ENCODE measurements at regions not wholly inside any gene's neighbourhood (a gene's known extent, or its start where the extent isn't known, plus 50 kb on each side); places are given as distances from the start of the nearest gene placed in this dataset.

DNA sequence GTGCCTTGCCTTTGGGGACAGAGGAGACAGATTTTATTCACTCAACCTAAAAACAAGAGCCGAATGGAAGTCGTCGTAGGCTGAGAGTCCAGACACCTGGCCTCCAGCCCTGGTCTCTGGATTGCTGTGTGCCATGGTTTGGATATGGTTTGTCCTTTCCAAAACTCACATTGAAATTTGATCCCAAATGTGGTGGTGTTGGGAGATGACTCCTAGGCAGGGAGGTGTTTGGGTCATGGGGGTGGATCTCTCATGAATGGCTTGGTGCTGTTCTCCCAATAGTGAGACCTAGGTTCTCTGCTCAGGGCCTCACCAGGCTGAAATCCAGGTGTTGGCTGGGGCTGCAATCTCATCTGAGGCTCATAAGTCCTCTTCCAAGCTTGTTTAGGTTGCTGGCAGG is 75.5 kb downstream of the FOXD2 start:
- DNase-seq (ENCODE audit: low spot score): no peak
- in situ Hi-C loops (cut with MboI; ENCODE audit: low pct_unique_long_range_greater_than_20kb, low sequenced_read_pairs, unreplicated experiment): no loop called here
- TF ChIP-seq, protein P1, sequence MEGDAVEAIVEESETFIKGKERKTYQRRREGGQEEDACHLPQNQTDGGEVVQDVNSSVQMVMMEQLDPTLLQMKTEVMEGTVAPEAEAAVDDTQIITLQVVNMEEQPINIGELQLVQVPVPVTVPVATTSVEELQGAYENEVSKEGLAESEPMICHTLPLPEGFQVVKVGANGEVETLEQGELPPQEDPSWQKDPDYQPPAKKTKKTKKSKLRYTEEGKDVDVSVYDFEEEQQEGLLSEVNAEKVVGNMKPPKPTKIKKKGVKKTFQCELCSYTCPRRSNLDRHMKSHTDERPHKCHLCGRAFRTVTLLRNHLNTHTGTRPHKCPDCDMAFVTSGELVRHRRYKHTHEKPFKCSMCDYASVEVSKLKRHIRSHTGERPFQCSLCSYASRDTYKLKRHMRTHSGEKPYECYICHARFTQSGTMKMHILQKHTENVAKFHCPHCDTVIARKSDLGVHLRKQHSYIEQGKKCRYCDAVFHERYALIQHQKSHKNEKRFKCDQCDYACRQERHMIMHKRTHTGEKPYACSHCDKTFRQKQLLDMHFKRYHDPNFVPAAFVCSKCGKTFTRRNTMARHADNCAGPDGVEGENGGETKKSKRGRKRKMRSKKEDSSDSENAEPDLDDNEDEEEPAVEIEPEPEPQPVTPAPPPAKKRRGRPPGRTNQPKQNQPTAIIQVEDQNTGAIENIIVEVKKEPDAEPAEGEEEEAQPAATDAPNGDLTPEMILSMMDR (IDR thresholded peaks at IDR 0.05; ENCODE audit: extremely low read depth, insufficient read depth, missing control alignments): no peak

DNA sequence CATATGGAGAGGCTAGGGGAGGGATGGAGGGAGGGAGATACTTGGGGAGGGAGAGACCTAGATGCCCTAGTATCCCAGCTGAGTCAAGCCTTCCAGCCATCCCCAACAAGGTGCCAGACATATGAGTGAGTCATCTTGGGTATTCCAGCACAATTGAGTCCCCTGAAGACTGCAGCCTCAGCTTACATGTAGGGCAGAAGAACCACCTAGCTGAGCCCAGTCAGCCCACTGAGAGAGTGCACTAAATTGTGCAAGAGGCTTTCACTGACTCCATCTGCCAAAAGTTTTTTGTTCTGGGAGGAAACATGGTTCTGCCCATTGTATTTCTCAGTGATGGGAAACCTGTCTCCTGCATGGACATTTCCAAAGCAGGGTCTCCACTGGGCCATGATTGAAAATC is 76.4 kb downstream of the FOXD2 start:
- TF ChIP-seq, protein P1 (IDR thresholded peaks at IDR 0.05; ENCODE audit: extremely low read depth, insufficient read depth, missing control alignments): no peak
- in situ Hi-C loops (cut with MboI; ENCODE audit: low pct_unique_long_range_greater_than_20kb, low sequenced_read_pairs, unreplicated experiment): no loop called here
- DNase-seq (ENCODE audit: low spot score): no peak

DNA sequence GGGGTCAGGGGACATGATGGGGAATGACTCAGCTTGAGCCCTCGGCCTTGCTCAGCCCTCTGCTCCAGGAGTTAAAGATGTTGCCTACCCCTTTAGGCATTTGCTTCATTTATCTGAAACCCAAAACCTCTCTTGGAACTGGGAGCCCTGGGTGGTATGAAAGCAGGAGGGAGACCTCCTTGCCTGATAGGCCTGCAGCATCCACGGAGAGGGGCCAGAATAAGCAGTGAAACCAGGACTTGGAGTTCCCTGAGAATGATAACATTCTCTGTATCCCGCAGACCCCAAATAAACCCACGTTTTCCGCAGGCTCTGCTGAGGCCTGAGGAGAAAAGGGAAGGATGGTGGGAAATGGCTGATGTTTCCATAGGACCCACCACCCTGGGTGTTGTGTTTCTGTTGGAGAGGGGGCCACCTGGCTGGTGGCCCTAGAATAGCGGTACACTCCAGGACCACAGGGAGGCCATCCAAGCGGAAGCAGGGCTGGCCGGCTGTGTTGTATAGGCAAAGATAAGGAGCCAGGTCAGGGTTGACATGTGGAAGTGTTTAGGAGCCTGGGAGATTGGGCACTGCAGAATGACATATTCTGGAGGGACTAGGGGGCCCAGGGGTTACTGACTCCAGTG is 77.4 kb downstream of the FOXD2 start:
- TF ChIP-seq, protein P1 (IDR thresholded peaks at IDR 0.05; ENCODE audit: extremely low read depth, insufficient read depth, missing control alignments): no peak
- DNase-seq (ENCODE audit: low spot score): no peak
- in situ Hi-C loops (cut with MboI; ENCODE audit: low pct_unique_long_range_greater_than_20kb, low sequenced_read_pairs, unreplicated experiment): no loop called here

DNA sequence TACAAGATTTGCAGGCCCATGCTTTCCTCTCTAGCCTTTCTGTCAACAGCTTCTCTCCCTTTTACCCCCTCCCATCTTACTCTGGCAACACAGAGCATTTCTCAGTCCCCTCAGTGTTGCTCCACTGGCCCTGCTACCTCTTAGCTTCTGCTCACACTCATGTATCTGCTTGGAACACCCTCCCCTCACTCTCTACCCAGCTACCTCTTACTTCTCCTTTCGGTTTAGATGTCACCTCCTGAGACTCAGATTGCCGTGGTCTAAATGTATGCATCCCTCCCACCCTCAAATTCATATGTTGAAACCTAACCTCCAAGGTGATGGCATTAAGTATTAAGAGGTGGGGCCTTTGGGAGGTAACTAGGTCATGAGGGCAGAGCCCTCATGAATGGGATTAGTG is 80.1 kb downstream of the FOXD2 start:
- in situ Hi-C loops (cut with MboI; ENCODE audit: low pct_unique_long_range_greater_than_20kb, low sequenced_read_pairs, unreplicated experiment): no loop called here
- TF ChIP-seq, protein P1 (IDR thresholded peaks at IDR 0.05; ENCODE audit: extremely low read depth, insufficient read depth, missing control alignments): no peak
- DNase-seq (ENCODE audit: low spot score): no peak

DNA sequence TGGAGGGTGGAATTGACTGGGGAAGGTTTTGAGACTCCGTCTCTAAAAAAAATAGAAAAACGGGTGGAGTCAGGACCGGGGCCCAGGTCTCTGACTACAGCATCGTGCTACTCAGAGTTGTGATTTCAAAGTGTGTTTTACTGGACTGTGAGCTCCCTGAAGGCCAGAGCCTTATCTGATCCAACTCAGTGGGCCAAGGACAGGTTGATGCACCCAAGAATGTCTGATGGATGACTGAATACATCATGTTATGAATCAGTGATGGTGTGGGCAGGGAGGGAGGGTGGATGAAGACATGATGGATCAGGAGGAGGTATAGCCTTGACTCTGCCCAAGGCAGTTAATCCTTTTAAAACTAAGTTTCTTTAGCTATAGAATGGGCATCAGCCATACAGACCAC is 81.6 kb downstream of the FOXD2 start:
- no peak for DNase-seq (ENCODE audit: low spot score)
- in situ Hi-C loops (cut with MboI; ENCODE audit: low pct_unique_long_range_greater_than_20kb, low sequenced_read_pairs, unreplicated experiment): no loop called here
- TF ChIP-seq, protein P1 (IDR thresholded peaks at IDR 0.05; ENCODE audit: extremely low read depth, insufficient read depth, missing control alignments): no peak

DNA sequence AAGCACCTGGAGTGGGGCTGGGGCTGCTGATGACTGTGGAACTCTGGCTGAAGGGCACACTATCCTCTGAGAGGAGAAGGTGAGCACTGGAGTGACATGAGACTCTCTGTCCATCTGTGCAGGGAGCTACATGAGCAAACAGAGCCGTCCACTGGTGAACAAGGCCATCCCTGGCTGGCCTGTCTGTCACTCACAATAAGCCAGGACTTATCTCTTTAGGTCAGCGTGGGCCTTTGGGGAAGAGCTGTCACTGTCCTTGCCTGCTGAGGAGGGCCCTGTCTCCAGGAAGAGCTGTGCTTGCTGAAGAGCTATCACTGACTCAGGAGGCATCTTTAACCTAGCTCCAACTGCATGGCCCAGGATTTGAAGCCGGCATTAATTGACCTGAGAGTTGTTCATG is 82.1 kb downstream of the FOXD2 start:
- in situ Hi-C loops (cut with MboI; ENCODE audit: low pct_unique_long_range_greater_than_20kb, low sequenced_read_pairs, unreplicated experiment): no loop called here
- TF ChIP-seq, protein P1 (IDR thresholded peaks at IDR 0.05; ENCODE audit: extremely low read depth, insufficient read depth, missing control alignments): no peak
- no peak for DNase-seq (ENCODE audit: low spot score)
